Keratinocyte (primary cell): ENCODE measurements at regions not wholly inside any gene's neighbourhood (a gene's known extent, or its start where the extent isn't known, plus 50 kb on each side); places are given as distances from the start of the nearest gene placed in this dataset.
A peak's percentile ranks its signal among the peaks of the same experiment; 100 is the strongest.

ENCODE experiments used
- DNase-seq: peaks from one replicate; pipeline ENCODE4 v3.0.0-alpha.2; 2011; ENCODE audit warnings: low read depth, missing footprints, low spot score
- FAIRE-seq: peaks from 2 replicates; lab custom pipeline; 2011; peaks lifted over from hg19 to GRCh38; lab: Jason Lieb, UNC
- H2AFZ ChIP-seq: 2 replicates; pipeline ENCODE4 v1.6.0; 2012; ENCODE audit warnings: low read length, control low read depth, inconsistent platforms; ENCODE audit not compliant: control insufficient read depth
- H3K27ac ChIP-seq: 2 replicates; pipeline ENCODE4 v1.5.1; 2011; ENCODE audit warnings: low read length; ENCODE audit not compliant: control insufficient read depth, insufficient read depth
- H3K27me3 ChIP-seq: 3 replicates; pipeline ENCODE4 v1.6.0; 2011; ENCODE audit warnings: low read length; ENCODE audit not compliant: control insufficient read depth, insufficient read depth; ENCODE audit errors: extremely low read depth
- H3K36me3 ChIP-seq, 2 experiments: 2 replicates in 1 of 2; 3 replicates in 1 of 2; pipeline ENCODE4 v1.5.1; 2011; ENCODE audit warnings: low read length in 2 of 2, mild to moderate bottlenecking in 1 of 2; ENCODE audit not compliant: control insufficient read depth in 2 of 2, insufficient read depth in 2 of 2; ENCODE audit errors: extremely low read depth in 1 of 2
- H3K4me1 ChIP-seq: 3 replicates; pipeline ENCODE4 v1.5.1; 2011; ENCODE audit warnings: low read length; ENCODE audit not compliant: control insufficient read depth, insufficient read depth; ENCODE audit errors: extremely low read depth
- H3K4me2 ChIP-seq: 3 replicates; pipeline ENCODE4 v1.6.0; 2011; ENCODE audit warnings: low read depth, low read length; ENCODE audit not compliant: control insufficient read depth, insufficient read depth; ENCODE audit errors: extremely low read depth
- H3K4me3 ChIP-seq, 3 experiments: fragments of 200-600 bp in 1 of 3; sonication (generic) in 1 of 3; 2 replicates in 2 of 3; 3 replicates in 1 of 3; pipeline ENCODE4 v1.5.1; 2011 to 2016; ENCODE audit warnings: low read length in 3 of 3, mild to moderate bottlenecking in 3 of 3, control low read depth in 2 of 3, inconsistent platforms in 1 of 3, low read depth in 1 of 3, mixed read lengths in 1 of 3, mixed run types in 1 of 3, moderate library complexity in 1 of 3; ENCODE audit not compliant: control insufficient read depth in 2 of 3, insufficient read depth in 2 of 3; ENCODE audit errors: extremely low read depth in 1 of 3
- H3K79me2 ChIP-seq: 2 replicates; pipeline ENCODE4 v1.6.0; 2012; ENCODE audit warnings: low read length; ENCODE audit not compliant: control insufficient read depth, insufficient read depth
- H3K9ac ChIP-seq: 3 replicates; pipeline ENCODE4 v1.6.0; 2011; ENCODE audit warnings: low read length; ENCODE audit not compliant: control insufficient read depth, insufficient read depth; ENCODE audit errors: extremely low read depth
- H3K9me1 ChIP-seq: 3 replicates; pipeline ENCODE4 v1.6.0; 2011; ENCODE audit warnings: low read length; ENCODE audit not compliant: control insufficient read depth, insufficient read depth; ENCODE audit errors: extremely low read depth
- H3K9me3 ChIP-seq: 2 replicates; pipeline ENCODE4 v1.5.1; 2012; ENCODE audit warnings: low read depth, low read length; ENCODE audit not compliant: control insufficient read depth
- H4K20me1 ChIP-seq: 3 replicates; pipeline ENCODE4 v1.6.0; 2011; ENCODE audit warnings: low read length; ENCODE audit not compliant: control insufficient read depth, insufficient read depth; ENCODE audit errors: extremely low read depth
- EZH2 ChIP-seq: IDR thresholded peaks from one replicate; pipeline ENCODE4 v1.6.1; 2012; ENCODE audit warnings: inconsistent platforms, mild to moderate bottlenecking, low read length, moderate library complexity
- dilution Hi-C: fragments of 300-500 bp; cut with MboI; formaldehyde crosslinking; loops from one replicate; pipeline ENCODE4 v1.7.0; 2020; ENCODE audit warnings: low sequenced_read_pairs; ENCODE audit not compliant: extremely low pct_ligation_motif_present
- TF ChIP-seq, protein P1 (sequence below), 3 experiments: IDR thresholded peaks in 1 of 3; conservative IDR thresholded peaks in 1 of 3; optimal IDR thresholded peaks in 1 of 3; 2 replicates in 2 of 3; 3 replicates in 1 of 3; pipeline versions ENCODE3 to v1.5.1; 2011; ENCODE audit warnings: low read length in 3 of 3, mild to moderate bottlenecking in 3 of 3, moderate library complexity in 2 of 3, control low read depth in 1 of 3, inconsistent platforms in 1 of 3; ENCODE audit not compliant: insufficient read depth in 2 of 3; ENCODE audit errors: extremely low read depth in 1 of 3

DNA sequence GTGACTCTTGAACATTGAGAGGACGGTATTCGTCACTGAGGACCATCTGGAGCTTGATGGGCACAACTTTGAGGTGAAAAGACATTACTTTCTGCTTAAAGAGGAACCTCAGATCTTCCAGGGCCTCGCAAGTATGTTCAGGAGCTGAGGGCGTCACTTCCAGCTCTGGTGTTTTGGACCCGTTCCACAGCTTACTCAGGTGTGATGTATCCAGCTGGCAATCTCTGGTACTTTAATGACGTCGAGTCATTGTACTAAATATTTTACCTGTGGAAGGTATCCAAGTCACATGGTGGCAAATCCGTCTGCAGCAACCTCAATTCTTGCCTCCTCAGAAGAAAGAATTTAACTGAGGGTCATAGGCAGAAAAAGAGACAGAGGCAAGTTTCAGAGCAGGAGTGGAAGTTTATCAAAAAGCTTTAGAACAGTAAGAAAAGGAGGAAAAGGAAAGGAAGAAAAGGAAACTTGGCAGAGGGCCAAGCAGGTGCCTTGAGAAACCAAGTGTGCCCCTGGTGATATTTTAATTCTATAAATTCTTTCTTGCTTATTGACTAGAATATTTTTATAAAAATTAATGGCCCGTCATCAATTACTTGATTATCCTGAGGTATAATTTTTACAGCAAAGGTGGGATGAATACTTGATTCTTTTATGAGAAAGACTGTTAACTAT is 250.6 kb downstream of the AEBP2 start:
- Histone ChIP-seq H3K9ac (no peak overlapping the region), H3K27me3 (no peaks in the 10 kb centered on the region), H3K4me3 (no peak overlapping the region), H3K9me3 (no peaks in the 10 kb centered on the region), H3K79me2 (no peaks in the 10 kb centered on the region), H4K20me1 (no peaks in the 10 kb centered on the region), H3K27ac (peak overlapping the region; percentile 75), H3K36me3 (no peaks in the 10 kb centered on the region), H3K4me1 (peaks cover 23% of the 10 kb centered on the region), H3K4me2 (peak overlapping the region; percentile 74), H2AFZ (peak overlapping the region; percentile 93), H3K9me1 (no peaks in the 10 kb centered on the region)
- FAIRE-seq (peak; percentile 89), DNase-seq (peak; percentile 35)
- dilution Hi-C loops: no loop called here
- no peak for TF ChIP-seq EZH2
- TF ChIP-seq, protein P1, sequence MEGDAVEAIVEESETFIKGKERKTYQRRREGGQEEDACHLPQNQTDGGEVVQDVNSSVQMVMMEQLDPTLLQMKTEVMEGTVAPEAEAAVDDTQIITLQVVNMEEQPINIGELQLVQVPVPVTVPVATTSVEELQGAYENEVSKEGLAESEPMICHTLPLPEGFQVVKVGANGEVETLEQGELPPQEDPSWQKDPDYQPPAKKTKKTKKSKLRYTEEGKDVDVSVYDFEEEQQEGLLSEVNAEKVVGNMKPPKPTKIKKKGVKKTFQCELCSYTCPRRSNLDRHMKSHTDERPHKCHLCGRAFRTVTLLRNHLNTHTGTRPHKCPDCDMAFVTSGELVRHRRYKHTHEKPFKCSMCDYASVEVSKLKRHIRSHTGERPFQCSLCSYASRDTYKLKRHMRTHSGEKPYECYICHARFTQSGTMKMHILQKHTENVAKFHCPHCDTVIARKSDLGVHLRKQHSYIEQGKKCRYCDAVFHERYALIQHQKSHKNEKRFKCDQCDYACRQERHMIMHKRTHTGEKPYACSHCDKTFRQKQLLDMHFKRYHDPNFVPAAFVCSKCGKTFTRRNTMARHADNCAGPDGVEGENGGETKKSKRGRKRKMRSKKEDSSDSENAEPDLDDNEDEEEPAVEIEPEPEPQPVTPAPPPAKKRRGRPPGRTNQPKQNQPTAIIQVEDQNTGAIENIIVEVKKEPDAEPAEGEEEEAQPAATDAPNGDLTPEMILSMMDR (optimal IDR thresholded peaks at IDR 0.05 in 1 of 3, IDR thresholded peaks at IDR 0.05 in 1 of 3, conservative IDR thresholded peaks at IDR 0.05 in 1 of 3; ENCODE audit: extremely low read depth in 1 of 3, insufficient read depth in 2 of 3, low read length in 3 of 3): no peak

DNA sequence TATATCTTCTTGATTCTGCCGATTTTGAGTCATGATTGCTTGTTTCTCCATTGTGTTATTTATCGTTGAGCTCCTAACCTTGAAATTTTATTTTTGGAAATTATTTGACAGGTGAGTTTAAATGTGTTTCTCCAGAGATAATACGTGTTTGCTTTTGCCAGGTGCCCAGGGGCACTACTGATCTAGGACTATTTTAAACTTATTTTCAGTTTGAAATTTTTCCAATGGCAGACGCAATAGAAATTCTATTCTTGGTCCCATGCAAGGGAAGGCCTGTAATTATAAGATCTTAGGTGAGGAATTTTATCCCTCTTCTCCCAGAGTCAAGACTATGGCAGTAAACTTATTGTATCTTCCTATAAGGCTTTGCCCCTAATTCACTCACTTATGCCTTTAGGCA is 252.8 kb downstream of the AEBP2 start:
- Histone ChIP-seq H3K9ac (no peak overlapping the region), H3K9me3 (no peaks in the 10 kb centered on the region), H3K36me3 (no peaks in the 10 kb centered on the region), H3K4me2 (peak overlapping the region; percentile 52), H3K27me3 (no peaks in the 10 kb centered on the region), H3K9me1 (no peaks in the 10 kb centered on the region), H3K4me1 (peaks cover 23% of the 10 kb centered on the region), H3K4me3 (no peak overlapping the region), H2AFZ (peak overlapping the region; percentile 47), H3K79me2 (no peaks in the 10 kb centered on the region), H3K27ac (no peak overlapping the region), H4K20me1 (no peaks in the 10 kb centered on the region)
- TF ChIP-seq EZH2: no peak
- TF ChIP-seq, protein P1 (optimal IDR thresholded peaks at IDR 0.05 in 1 of 3, IDR thresholded peaks at IDR 0.05 in 1 of 3, conservative IDR thresholded peaks at IDR 0.05 in 1 of 3; ENCODE audit: extremely low read depth in 1 of 3, insufficient read depth in 2 of 3, low read length in 3 of 3): no peak
- dilution Hi-C loops: no loop called here
- no peak for DNase-seq
- FAIRE-seq: no peak
